ENCODE measurements at regions not wholly inside any gene's neighbourhood (a gene's known extent, or its start where the extent isn't known, plus 50 kb on each side); places are given as distances from the start of the nearest gene placed in this dataset.

DNA sequence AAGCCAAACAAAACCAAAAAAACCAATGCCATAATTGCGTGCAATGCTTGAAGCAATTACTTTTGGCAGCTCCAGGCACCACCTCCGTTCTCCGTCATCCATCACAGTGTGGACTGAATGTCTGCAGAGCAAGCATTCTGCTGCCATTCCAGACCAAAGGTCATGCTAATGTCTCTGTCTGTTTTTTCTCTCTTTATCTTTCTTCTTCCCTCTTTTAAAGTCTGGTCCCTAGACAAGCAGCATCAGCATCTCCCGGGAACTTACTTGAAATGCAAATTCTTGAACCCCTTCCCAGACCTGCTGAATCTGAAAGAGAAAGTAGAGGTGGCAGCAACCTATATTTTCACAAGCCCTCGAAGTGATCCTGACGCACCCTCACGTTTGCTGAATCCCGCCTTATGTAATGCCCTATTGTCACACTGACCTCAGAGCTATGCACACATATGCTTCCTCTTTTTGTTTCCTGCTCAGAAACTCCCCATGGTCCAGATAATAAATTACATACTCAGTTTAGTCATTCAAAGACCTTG, 297.3 kb upstream of the PROK2 start:
- H3K9me3 ChIP-seq (ENCODE audit: insufficient read depth, low read length): no peaks in the 10 kb centered on the region
- peak overlapping the region; percentile 28 for H3K27ac ChIP-seq (ENCODE audit: low read depth, low read length)
- H3K27me3 ChIP-seq (ENCODE audit: low read length): no peaks in the 10 kb centered on the region
- TF ChIP-seq CTCF (IDR thresholded peaks at IDR 0.05; ENCODE audit: insufficient read depth, low read length, poor library complexity, severe bottlenecking) (no peak), EZH2phosphoT487 (conservative IDR thresholded peaks at IDR 0.05; ENCODE audit: low read length) (no peak)
- no peak overlapping the region for H3K9ac ChIP-seq (ENCODE audit: low read length)
- no peak overlapping the region for H2AFZ ChIP-seq (ENCODE audit: low read depth, low read length, severe bottlenecking)
- no peaks in the 10 kb centered on the region for H4K20me1 ChIP-seq (ENCODE audit: low read depth, low read length)
- no peaks in the 10 kb centered on the region for H3K9me2 ChIP-seq (replicated peaks; ENCODE audit: insufficient read depth, low read length)
- no peak overlapping the region for H3K4me3 ChIP-seq (ENCODE audit: insufficient read depth, low read length, poor library complexity, severe bottlenecking)
- H3K79me2 ChIP-seq (ENCODE audit: insufficient read depth, low read length): no peaks in the 10 kb centered on the region
- peak overlapping the region; percentile 40 for H3K4me2 ChIP-seq (ENCODE audit: low read depth, low read length, poor library complexity, severe bottlenecking)
- H3F3A ChIP-seq (ENCODE audit: insufficient read depth): peaks cover 29% of the 10 kb centered on the region
- no peaks in the 10 kb centered on the region for H3K36me3 ChIP-seq (ENCODE audit: low read length)

- Histone ChIP-seq H3K27me3 (ENCODE audit: low read length) (no peaks in the 10 kb centered on the region), H3K79me2 (ENCODE audit: insufficient read depth, low read length) (no peaks in the 10 kb centered on the region), H3K36me3 (ENCODE audit: low read length) (no peaks in the 10 kb centered on the region), H3K9me2 (replicated peaks; ENCODE audit: insufficient read depth, low read length) (no peaks in the 10 kb centered on the region), H4K20me1 (ENCODE audit: low read depth, low read length) (no peaks in the 10 kb centered on the region), H3K4me2 (ENCODE audit: low read depth, low read length, poor library complexity, severe bottlenecking) (peak overlapping the region; percentile 40), H3K4me3 (ENCODE audit: insufficient read depth, low read length, poor library complexity, severe bottlenecking) (no peak overlapping the region), H2AFZ (ENCODE audit: low read depth, low read length, severe bottlenecking) (no peak overlapping the region), H3K9me3 (ENCODE audit: insufficient read depth, low read length) (no peaks in the 10 kb centered on the region), H3F3A (ENCODE audit: insufficient read depth) (peaks cover 29% of the 10 kb centered on the region), H3K9ac (ENCODE audit: low read length) (no peak overlapping the region), H3K27ac (ENCODE audit: low read depth, low read length) (peak overlapping the region; percentile 28)
- TF ChIP-seq EZH2phosphoT487 (conservative IDR thresholded peaks at IDR 0.05; ENCODE audit: low read length) (no peak), CTCF (IDR thresholded peaks at IDR 0.05; ENCODE audit: insufficient read depth, low read length, poor library complexity, severe bottlenecking) (no peak)
Measured at GRCh38 chr3:72081471-72082185, 296.7 kb upstream of the PROK2 start.

DNA sequence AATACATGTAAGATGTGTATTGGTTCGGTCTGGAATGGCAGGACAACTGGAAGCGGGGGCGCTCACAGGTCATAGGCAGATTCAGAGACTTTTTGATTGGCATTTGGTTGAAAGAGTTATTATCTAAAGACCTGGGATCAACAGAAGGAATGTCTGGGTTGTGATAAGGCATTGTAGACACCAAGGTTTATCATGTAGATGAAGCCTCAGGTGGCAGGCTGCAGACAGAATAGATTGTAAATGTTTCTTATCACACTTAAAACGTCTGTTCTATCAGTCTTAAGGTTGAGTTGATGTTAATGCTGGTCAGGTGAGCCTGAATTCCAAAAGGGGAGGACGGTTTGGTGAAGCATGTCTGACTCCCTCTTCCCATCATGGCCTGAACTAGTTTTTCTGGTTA, 295.9 kb upstream of the PROK2 start:
- H3F3A ChIP-seq (ENCODE audit: insufficient read depth): peaks cover 29% of the 10 kb centered on the region
- no peaks in the 10 kb centered on the region for H3K79me2 ChIP-seq (ENCODE audit: insufficient read depth, low read length)
- H3K9me2 ChIP-seq (replicated peaks; ENCODE audit: insufficient read depth, low read length): no peaks in the 10 kb centered on the region
- no peaks in the 10 kb centered on the region for H4K20me1 ChIP-seq (ENCODE audit: low read depth, low read length)
- no peaks in the 10 kb centered on the region for H3K9me3 ChIP-seq (ENCODE audit: insufficient read depth, low read length)
- no peak overlapping the region for H3K4me2 ChIP-seq (ENCODE audit: low read depth, low read length, poor library complexity, severe bottlenecking)
- H3K36me3 ChIP-seq (ENCODE audit: low read length): no peaks in the 10 kb centered on the region
- H3K27ac ChIP-seq (ENCODE audit: low read depth, low read length): no peak overlapping the region
- no peak overlapping the region for H3K9ac ChIP-seq (ENCODE audit: low read length)
- H3K27me3 ChIP-seq (ENCODE audit: low read length): no peaks in the 10 kb centered on the region
- TF ChIP-seq CTCF (IDR thresholded peaks at IDR 0.05; ENCODE audit: insufficient read depth, low read length, poor library complexity, severe bottlenecking) (no peak), EZH2phosphoT487 (conservative IDR thresholded peaks at IDR 0.05; ENCODE audit: low read length) (no peak)
- H2AFZ ChIP-seq (ENCODE audit: low read depth, low read length, severe bottlenecking): no peak overlapping the region
- no peak overlapping the region for H3K4me3 ChIP-seq (ENCODE audit: insufficient read depth, low read length, poor library complexity, severe bottlenecking)

Data from SU-DHL-6 (cell line).